ENCODE measurements at regions not wholly inside any gene's neighbourhood (a gene's known extent, or its start where the extent isn't known, plus 50 kb on each side); places are given as distances from the start of the nearest gene placed in this dataset.

DNA sequence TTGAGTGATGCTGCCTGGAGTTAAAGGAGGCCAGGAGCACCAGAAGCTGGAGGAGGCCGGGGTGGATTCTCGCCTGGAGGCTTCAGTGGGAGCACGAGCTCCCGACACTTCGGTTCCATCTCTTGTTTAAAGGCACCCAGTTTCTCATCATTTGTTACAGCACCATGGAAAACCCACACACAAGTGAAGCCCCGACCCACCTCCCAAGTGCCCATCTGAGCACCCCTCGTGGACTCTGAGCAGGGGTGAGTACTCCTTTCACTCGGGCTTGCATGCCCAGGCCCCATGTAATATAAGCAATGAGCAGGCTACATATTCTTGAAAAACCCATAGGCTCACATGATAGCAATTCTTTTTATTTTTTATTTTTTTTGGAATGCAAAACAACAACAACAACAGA lies 196.9 kb upstream of the MAF start:
- no peaks in the 10 kb centered on the region for H3K27me3 Mint-ChIP-seq (ENCODE audit: low read depth)
- TF ChIP-seq, protein P1, sequence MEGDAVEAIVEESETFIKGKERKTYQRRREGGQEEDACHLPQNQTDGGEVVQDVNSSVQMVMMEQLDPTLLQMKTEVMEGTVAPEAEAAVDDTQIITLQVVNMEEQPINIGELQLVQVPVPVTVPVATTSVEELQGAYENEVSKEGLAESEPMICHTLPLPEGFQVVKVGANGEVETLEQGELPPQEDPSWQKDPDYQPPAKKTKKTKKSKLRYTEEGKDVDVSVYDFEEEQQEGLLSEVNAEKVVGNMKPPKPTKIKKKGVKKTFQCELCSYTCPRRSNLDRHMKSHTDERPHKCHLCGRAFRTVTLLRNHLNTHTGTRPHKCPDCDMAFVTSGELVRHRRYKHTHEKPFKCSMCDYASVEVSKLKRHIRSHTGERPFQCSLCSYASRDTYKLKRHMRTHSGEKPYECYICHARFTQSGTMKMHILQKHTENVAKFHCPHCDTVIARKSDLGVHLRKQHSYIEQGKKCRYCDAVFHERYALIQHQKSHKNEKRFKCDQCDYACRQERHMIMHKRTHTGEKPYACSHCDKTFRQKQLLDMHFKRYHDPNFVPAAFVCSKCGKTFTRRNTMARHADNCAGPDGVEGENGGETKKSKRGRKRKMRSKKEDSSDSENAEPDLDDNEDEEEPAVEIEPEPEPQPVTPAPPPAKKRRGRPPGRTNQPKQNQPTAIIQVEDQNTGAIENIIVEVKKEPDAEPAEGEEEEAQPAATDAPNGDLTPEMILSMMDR (IDR thresholded peaks at IDR 0.05) = no peak
- H3K36me3 Mint-ChIP-seq (ENCODE audit: low read depth) = no peaks in the 10 kb centered on the region
- H3K4me1 Mint-ChIP-seq (ENCODE audit: low read depth) = no peaks in the 10 kb centered on the region
- no peak for DNase-seq (ENCODE audit: low spot score)
- H3K9me3 Mint-ChIP-seq (ENCODE audit: low read depth) = peaks cover 4% of the 10 kb centered on the region
- H3K4me3 Mint-ChIP-seq (ENCODE audit: unreplicated experiment) = no peak overlapping the region
- no peak overlapping the region for H3K27ac Mint-ChIP-seq (ENCODE audit: unreplicated experiment)

DNA sequence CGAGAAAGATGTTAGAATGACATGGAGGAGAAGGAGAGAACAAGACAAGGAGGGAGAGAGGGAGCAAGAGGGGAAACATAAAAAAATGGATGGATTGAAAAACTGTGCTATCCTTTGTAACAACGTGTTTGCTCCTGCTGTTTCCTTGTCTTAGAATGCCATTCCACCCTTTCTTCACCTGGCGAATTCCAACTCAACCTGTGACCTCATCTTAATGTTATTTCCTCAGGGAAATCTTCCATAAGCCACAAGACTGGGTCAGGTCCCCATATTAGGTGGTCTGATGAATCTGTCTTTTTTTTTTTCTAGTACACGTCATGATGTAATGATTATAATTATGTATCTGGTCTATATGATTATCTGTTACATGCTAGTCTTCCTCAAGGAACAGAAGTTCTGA lies 195.0 kb upstream of the MAF start:
- no peak for DNase-seq (ENCODE audit: low spot score)
- Mint-ChIP-seq H3K4me1 (ENCODE audit: low read depth) (no peaks in the 10 kb centered on the region), H3K27me3 (ENCODE audit: low read depth) (no peaks in the 10 kb centered on the region), H3K27ac (ENCODE audit: unreplicated experiment) (no peak overlapping the region), H3K4me3 (ENCODE audit: unreplicated experiment) (no peak overlapping the region), H3K36me3 (ENCODE audit: low read depth) (no peaks in the 10 kb centered on the region), H3K9me3 (ENCODE audit: low read depth) (no peaks in the 10 kb centered on the region)
- TF ChIP-seq, protein P1 (IDR thresholded peaks at IDR 0.05) = no peak

DNA sequence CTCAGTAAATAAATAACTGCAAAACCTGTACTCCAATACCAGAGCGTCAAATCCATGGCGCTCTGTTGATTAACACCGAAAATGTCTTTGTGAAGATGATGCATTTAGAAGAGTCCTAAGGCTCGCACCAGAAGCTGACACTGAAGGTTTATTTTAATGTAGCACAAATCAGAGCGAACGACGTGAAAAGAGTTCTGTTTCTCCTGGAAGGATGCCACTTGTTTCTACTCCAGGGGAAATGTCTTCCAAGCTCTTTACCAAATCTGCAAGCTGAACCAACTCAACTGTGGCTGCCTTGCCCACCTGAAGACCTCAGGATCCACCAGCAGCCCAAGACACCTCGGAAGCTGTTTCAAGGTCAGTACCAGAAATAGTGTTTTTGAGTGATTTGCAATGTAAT lies 194.4 kb upstream of the MAF start:
- TF ChIP-seq, protein P1 (IDR thresholded peaks at IDR 0.05) = no peak
- H3K27me3 Mint-ChIP-seq (ENCODE audit: low read depth) = no peaks in the 10 kb centered on the region
- H3K4me3 Mint-ChIP-seq (ENCODE audit: unreplicated experiment) = no peak overlapping the region
- H3K27ac Mint-ChIP-seq (ENCODE audit: unreplicated experiment) = no peak overlapping the region
- no peaks in the 10 kb centered on the region for H3K9me3 Mint-ChIP-seq (ENCODE audit: low read depth)
- no peaks in the 10 kb centered on the region for H3K36me3 Mint-ChIP-seq (ENCODE audit: low read depth)
- DNase-seq (ENCODE audit: low spot score) = no peak
- H3K4me1 Mint-ChIP-seq (ENCODE audit: low read depth) = no peaks in the 10 kb centered on the region

DNA sequence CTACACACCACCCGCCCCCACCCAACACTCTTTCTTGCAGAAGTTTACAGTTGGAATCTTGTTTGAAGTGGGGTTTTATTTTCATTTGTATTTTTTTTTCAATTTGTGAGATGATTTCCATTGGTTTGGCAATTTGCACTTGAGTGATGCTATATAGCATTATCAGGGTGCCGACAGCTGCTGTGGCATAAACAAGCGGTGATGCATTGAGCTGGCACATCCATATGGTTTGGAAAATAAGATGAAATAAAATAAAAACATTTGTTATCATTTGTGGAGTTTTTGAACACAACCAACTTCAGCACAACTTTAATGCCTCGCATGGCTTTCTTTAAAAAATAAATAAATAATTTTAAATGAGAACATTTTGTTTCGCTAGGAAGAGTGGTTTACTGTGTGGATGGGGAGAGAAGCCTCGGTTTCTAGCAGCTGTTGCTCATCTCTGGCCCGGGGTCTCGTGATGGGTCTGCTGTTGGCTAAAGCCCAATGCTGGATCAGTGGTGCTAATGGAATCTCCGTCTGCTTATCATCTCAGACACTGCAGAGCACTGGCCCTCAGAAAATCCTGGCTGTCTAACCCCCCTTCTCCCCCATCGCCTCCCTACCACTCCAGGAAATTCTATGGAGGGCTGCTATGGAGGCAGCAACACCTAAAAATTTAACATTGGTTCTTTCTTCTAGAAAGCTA lies 192.3 kb upstream of the MAF start:
- Mint-ChIP-seq H3K27me3 (ENCODE audit: low read depth) (peaks cover 5% of the 10 kb centered on the region), H3K4me3 (ENCODE audit: unreplicated experiment) (no peak overlapping the region), H3K27ac (ENCODE audit: unreplicated experiment) (no peak overlapping the region), H3K4me1 (ENCODE audit: low read depth) (no peaks in the 10 kb centered on the region), H3K9me3 (ENCODE audit: low read depth) (no peaks in the 10 kb centered on the region), H3K36me3 (ENCODE audit: low read depth) (no peaks in the 10 kb centered on the region)
- no peak for DNase-seq (ENCODE audit: low spot score)
- TF ChIP-seq, protein P1 (IDR thresholded peaks at IDR 0.05) = no peak

DNA sequence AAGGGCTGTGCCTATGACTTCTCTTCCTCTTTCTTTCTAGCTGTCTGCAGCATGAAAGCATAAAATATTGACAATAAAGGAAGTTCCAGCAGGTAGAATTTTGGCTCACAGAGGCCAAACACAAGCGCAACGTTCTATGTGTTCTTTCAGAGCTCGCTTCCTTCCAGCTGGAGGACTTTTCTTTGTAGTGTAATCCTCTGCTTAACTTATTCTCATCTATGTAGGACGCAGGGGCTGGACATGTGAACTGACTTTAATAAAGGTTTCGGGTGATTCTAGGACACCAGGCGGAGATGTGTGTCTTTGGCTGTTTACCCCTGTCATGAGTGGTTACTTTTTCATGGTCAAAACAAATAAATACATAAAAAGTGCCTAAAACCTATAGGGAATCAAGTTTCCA lies 191.5 kb upstream of the MAF start:
- Mint-ChIP-seq H3K27ac (ENCODE audit: unreplicated experiment) (no peak overlapping the region), H3K27me3 (ENCODE audit: low read depth) (peaks cover 5% of the 10 kb centered on the region), H3K9me3 (ENCODE audit: low read depth) (no peaks in the 10 kb centered on the region), H3K4me3 (ENCODE audit: unreplicated experiment) (no peak overlapping the region), H3K36me3 (ENCODE audit: low read depth) (no peaks in the 10 kb centered on the region), H3K4me1 (ENCODE audit: low read depth) (no peaks in the 10 kb centered on the region)
- DNase-seq (ENCODE audit: low spot score) = no peak
- TF ChIP-seq, protein P1 (IDR thresholded peaks at IDR 0.05) = no peak
